ENCODE measurements at regions not wholly inside any gene's neighbourhood (a gene's known extent, or its start where the extent isn't known, plus 50 kb on each side); places are given as distances from the start of the nearest gene placed in this dataset.

DNA sequence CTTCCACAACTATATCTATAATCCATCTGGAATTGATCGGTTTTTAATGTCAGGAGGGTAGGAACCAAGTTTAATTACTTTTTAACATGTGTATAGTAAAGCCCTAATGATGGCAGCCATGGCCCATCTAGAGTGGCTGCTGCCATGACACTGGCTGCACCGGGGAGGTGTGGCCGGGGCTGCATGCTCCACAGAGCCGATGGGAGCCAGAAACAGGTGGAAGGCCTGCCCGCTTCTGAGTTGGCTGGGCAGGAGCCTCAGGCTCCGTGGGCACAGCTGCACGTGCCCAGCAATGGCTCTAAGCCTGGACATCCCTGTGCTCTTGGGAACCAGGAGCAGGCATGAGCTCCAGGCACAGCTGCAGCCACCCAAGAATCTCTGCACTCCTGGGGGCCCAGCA, 73.0 kb downstream of the GBP6 start:
- Mint-ChIP-seq H3K27me3 (ENCODE audit: insufficient read depth, low read depth, poor library complexity) (peaks cover 4% of the 10 kb centered on the region), H3K36me3 (ENCODE audit: low read depth) (peaks cover 11% of the 10 kb centered on the region; the same call in 2 of the 3 replicates), H3K4me3 (no peak overlapping the region), H3K4me1 (no peaks in the 10 kb centered on the region), H3K9me3 (peaks cover 30% of the 10 kb centered on the region), H3K27ac (no peak overlapping the region)
- Histone ChIP-seq H3K27me3 (ENCODE audit: insufficient read depth) (no peaks in the 10 kb centered on the region), H2AFZ (no peak overlapping the region), H3K36me3 (ENCODE audit: insufficient read depth) (no peaks in the 10 kb centered on the region; the same call in 1 of the 2 replicates), H4K20me1 (replicated peaks; ENCODE audit: insufficient read depth) (no peaks in the 10 kb centered on the region), H3K4me1 (ENCODE audit: insufficient read depth) (no peaks in the 10 kb centered on the region), H3K79me2 (replicated peaks; ENCODE audit: insufficient read depth) (no peaks in the 10 kb centered on the region), H3K27ac (ENCODE audit: low read depth) (no peak overlapping the region), H3F3A (replicated peaks; ENCODE audit: low read depth) (no peaks in the 10 kb centered on the region), H3K4me2 (no peak overlapping the region), H3K4me3 (no peak overlapping the region), H3K9me2 (ENCODE audit: insufficient read depth) (0 out of 2 replicates have a peak, but pooled peaks cover 6% of the 10 kb centered on the region)
- ATAC-seq: no peak
- no peak for TF ChIP-seq NANOG (IDR thresholded peaks at IDR 0.05; ENCODE audit: borderline replicate concordance)
- TF ChIP-seq, protein P1, sequence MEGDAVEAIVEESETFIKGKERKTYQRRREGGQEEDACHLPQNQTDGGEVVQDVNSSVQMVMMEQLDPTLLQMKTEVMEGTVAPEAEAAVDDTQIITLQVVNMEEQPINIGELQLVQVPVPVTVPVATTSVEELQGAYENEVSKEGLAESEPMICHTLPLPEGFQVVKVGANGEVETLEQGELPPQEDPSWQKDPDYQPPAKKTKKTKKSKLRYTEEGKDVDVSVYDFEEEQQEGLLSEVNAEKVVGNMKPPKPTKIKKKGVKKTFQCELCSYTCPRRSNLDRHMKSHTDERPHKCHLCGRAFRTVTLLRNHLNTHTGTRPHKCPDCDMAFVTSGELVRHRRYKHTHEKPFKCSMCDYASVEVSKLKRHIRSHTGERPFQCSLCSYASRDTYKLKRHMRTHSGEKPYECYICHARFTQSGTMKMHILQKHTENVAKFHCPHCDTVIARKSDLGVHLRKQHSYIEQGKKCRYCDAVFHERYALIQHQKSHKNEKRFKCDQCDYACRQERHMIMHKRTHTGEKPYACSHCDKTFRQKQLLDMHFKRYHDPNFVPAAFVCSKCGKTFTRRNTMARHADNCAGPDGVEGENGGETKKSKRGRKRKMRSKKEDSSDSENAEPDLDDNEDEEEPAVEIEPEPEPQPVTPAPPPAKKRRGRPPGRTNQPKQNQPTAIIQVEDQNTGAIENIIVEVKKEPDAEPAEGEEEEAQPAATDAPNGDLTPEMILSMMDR (conservative IDR thresholded peaks at IDR 0.05; ENCODE audit: low read depth in 2 of 2): no peak
- no peak for TF ChIP-seq EZH2phosphoT487 (IDR thresholded peaks at IDR 0.05; ENCODE audit: unreplicated experiment)
- TF ChIP-seq, protein P2, sequence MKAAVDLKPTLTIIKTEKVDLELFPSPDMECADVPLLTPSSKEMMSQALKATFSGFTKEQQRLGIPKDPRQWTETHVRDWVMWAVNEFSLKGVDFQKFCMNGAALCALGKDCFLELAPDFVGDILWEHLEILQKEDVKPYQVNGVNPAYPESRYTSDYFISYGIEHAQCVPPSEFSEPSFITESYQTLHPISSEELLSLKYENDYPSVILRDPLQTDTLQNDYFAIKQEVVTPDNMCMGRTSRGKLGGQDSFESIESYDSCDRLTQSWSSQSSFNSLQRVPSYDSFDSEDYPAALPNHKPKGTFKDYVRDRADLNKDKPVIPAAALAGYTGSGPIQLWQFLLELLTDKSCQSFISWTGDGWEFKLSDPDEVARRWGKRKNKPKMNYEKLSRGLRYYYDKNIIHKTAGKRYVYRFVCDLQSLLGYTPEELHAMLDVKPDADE (IDR thresholded peaks at IDR 0.05): no peak
- TF ChIP-seq, protein P3, sequence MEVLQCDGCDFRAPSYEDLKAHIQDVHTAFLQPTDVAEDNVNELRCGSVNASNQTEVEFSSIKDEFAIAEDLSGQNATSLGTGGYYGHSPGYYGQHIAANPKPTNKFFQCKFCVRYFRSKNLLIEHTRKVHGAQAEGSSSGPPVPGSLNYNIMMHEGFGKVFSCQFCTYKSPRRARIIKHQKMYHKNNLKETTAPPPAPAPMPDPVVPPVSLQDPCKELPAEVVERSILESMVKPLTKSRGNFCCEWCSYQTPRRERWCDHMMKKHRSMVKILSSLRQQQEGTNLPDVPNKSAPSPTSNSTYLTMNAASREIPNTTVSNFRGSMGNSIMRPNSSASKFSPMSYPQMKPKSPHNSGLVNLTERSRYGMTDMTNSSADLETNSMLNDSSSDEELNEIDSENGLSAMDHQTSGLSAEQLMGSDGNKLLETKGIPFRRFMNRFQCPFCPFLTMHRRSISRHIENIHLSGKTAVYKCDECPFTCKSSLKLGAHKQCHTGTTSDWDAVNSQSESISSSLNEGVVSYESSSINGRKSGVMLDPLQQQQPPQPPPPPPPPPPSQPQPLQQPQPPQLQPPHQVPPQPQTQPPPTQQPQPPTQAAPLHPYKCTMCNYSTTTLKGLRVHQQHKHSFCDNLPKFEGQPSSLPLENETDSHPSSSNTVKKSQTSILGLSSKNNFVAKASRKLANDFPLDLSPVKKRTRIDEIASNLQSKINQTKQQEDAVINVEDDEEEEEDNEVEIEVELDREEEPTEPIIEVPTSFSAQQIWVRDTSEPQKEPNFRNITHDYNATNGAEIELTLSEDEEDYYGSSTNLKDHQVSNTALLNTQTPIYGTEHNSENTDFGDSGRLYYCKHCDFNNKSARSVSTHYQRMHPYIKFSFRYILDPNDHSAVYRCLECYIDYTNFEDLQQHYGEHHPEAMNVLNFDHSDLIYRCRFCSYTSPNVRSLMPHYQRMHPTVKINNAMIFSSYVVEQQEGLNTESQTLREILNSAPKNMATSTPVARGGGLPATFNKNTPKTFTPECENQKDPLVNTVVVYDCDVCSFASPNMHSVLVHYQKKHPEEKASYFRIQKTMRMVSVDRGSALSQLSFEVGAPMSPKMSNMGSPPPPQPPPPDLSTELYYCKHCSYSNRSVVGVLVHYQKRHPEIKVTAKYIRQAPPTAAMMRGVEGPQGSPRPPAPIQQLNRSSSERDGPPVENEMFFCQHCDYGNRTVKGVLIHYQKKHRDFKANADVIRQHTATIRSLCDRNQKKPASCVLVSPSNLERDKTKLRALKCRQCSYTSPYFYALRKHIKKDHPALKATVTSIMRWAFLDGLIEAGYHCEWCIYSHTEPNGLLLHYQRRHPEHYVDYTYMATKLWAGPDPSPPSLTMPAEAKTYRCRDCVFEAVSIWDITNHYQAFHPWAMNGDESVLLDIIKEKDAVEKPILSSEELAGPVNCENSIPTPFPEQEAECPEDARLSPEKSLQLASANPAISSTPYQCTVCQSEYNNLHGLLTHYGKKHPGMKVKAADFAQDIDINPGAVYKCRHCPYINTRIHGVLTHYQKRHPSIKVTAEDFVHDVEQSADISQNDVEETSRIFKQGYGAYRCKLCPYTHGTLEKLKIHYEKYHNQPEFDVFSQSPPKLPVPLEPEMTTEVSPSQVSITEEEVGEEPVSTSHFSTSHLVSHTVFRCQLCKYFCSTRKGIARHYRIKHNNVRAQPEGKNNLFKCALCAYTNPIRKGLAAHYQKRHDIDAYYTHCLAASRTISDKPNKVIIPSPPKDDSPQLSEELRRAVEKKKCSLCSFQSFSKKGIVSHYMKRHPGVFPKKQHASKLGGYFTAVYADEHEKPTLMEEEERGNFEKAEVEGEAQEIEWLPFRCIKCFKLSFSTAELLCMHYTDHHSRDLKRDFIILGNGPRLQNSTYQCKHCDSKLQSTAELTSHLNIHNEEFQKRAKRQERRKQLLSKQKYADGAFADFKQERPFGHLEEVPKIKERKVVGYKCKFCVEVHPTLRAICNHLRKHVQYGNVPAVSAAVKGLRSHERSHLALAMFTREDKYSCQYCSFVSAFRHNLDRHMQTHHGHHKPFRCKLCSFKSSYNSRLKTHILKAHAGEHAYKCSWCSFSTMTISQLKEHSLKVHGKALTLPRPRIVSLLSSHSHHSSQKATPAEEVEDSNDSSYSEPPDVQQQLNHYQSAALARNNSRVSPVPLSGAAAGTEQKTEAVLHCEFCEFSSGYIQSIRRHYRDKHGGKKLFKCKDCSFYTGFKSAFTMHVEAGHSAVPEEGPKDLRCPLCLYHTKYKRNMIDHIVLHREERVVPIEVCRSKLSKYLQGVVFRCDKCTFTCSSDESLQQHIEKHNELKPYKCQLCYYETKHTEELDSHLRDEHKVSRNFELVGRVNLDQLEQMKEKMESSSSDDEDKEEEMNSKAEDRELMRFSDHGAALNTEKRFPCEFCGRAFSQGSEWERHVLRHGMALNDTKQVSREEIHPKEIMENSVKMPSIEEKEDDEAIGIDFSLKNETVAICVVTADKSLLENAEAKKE (CRISPR knock-in tag; IDR thresholded peaks at IDR 0.05): no peak
- TF ChIP-seq, protein P4, sequence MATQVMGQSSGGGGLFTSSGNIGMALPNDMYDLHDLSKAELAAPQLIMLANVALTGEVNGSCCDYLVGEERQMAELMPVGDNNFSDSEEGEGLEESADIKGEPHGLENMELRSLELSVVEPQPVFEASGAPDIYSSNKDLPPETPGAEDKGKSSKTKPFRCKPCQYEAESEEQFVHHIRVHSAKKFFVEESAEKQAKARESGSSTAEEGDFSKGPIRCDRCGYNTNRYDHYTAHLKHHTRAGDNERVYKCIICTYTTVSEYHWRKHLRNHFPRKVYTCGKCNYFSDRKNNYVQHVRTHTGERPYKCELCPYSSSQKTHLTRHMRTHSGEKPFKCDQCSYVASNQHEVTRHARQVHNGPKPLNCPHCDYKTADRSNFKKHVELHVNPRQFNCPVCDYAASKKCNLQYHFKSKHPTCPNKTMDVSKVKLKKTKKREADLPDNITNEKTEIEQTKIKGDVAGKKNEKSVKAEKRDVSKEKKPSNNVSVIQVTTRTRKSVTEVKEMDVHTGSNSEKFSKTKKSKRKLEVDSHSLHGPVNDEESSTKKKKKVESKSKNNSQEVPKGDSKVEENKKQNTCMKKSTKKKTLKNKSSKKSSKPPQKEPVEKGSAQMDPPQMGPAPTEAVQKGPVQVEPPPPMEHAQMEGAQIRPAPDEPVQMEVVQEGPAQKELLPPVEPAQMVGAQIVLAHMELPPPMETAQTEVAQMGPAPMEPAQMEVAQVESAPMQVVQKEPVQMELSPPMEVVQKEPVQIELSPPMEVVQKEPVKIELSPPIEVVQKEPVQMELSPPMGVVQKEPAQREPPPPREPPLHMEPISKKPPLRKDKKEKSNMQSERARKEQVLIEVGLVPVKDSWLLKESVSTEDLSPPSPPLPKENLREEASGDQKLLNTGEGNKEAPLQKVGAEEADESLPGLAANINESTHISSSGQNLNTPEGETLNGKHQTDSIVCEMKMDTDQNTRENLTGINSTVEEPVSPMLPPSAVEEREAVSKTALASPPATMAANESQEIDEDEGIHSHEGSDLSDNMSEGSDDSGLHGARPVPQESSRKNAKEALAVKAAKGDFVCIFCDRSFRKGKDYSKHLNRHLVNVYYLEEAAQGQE (IDR thresholded peaks at IDR 0.05; ENCODE audit: unreplicated experiment): no peak
- TF ChIP-seq CREB1 (CRISPR knock-in tag; IDR thresholded peaks at IDR 0.05; ENCODE audit: low read depth): no peak
- TF ChIP-seq POLR2AphosphoS5 (IDR thresholded peaks at IDR 0.05; ENCODE audit: low read depth): no peak
- TF ChIP-seq ZNF331 (CRISPR knock-in tag; IDR thresholded peaks at IDR 0.05; ENCODE audit: low read depth): no peak
- TF ChIP-seq JUNB (IDR thresholded peaks at IDR 0.05; ENCODE audit: unreplicated experiment): no peak
- TF ChIP-seq EZH2 (IDR thresholded peaks at IDR 0.05; ENCODE audit: low read depth, unreplicated experiment): no peak
- no peak for TF ChIP-seq STAT1 (IDR thresholded peaks at IDR 0.05; ENCODE audit: unreplicated experiment)
- TF ChIP-seq ZNF114 (CRISPR knock-in tag; IDR thresholded peaks at IDR 0.05): no peak
- no peak for DNase-seq (ENCODE audit: low spot score)

Data from GM23338 (cell line).